ENCODE measurements at regions not wholly inside any gene's neighbourhood (a gene's known extent, or its start where the extent isn't known, plus 50 kb on each side); places are given as distances from the start of the nearest gene placed in this dataset.

GRCh38 chr13:95437561-95437960 lies 115.0 kb upstream of the CLDN10 start:
- no peak for TF ChIP-seq CTCF (IDR thresholded peaks at IDR 0.05)
- no peak for TF ChIP-seq EZH2phosphoT487 (IDR thresholded peaks at IDR 0.05)

Measured in neural progenitor cell (in vitro differentiated cells).